ENCODE measurements at regions not wholly inside any gene's neighbourhood (a gene's known extent, or its start where the extent isn't known, plus 50 kb on each side); places are given as distances from the start of the nearest gene placed in this dataset.
"Not testable (repeated sequence)": the region's sequence is repeated elsewhere in the genome, so short reads cannot be mapped to it uniquely, and the experiment has no call there.

- not testable (repeated sequence) for TF ChIP-seq CTCF (IDR thresholded peaks at IDR 0.05; ENCODE audit: poor library complexity); EZH2 (IDR thresholded peaks at IDR 0.05; ENCODE audit: borderline replicate concordance)
These were observed 324.6 kb upstream of the PHF14 start for GRCh38 chr7:10649120-10649519.

All from hepatocyte (in vitro differentiated cells).